ENCODE measurements at regions not wholly inside any gene's neighbourhood (a gene's known extent, or its start where the extent isn't known, plus 50 kb on each side); places are given as distances from the start of the nearest gene placed in this dataset.

- TF ChIP-seq CTCF (IDR thresholded peaks at IDR 0.05; ENCODE audit: low read depth, low read length), result no peak
- peak; percentile 13 to 32 for DNase-seq (ENCODE audit: low read depth in 2 of 2)
- H3K4me3 ChIP-seq (replicated peaks in 1 of 2; ENCODE audit: low read depth in 2 of 2, low read length in 2 of 2), result no peak overlapping the region
These were observed 120.7 kb upstream of the LINGO1 start for GRCh38 chr15:77753281-77753873.

GRCh38 chr15:77749998-77750540 is 117.4 kb upstream of the LINGO1 start:
- H3K4me3 ChIP-seq (replicated peaks in 1 of 2; ENCODE audit: low read depth in 2 of 2, low read length in 2 of 2), result no peak overlapping the region
- no peak for DNase-seq (ENCODE audit: low read depth in 2 of 2)
- no peak for TF ChIP-seq CTCF (IDR thresholded peaks at IDR 0.05; ENCODE audit: low read depth, low read length)

- TF ChIP-seq CTCF (IDR thresholded peaks at IDR 0.05; ENCODE audit: low read depth, low read length), result no peak
- H3K4me3 ChIP-seq (replicated peaks in 1 of 2; ENCODE audit: low read depth in 2 of 2, low read length in 2 of 2), result no peak overlapping the region
- DNase-seq (ENCODE audit: low read depth in 2 of 2), result no peak
These were observed 116.7 kb upstream of the LINGO1 start for GRCh38 chr15:77749236-77749997.

- no peak overlapping the region for H3K4me3 ChIP-seq (replicated peaks in 1 of 2; ENCODE audit: low read depth in 2 of 2, low read length in 2 of 2)
- no peak for DNase-seq (ENCODE audit: low read depth in 2 of 2)
- no peak for TF ChIP-seq CTCF (IDR thresholded peaks at IDR 0.05; ENCODE audit: low read depth, low read length)
These were observed 115.7 kb upstream of the LINGO1 start for GRCh38 chr15:77748078-77749064.

- no peak for DNase-seq (ENCODE audit: low read depth in 2 of 2)
- no peak for TF ChIP-seq CTCF (IDR thresholded peaks at IDR 0.05; ENCODE audit: low read depth, low read length)
- no peak overlapping the region for H3K4me3 ChIP-seq (replicated peaks in 1 of 2; ENCODE audit: low read depth in 2 of 2, low read length in 2 of 2)
These were observed 114.7 kb upstream of the LINGO1 start for GRCh38 chr15:77747175-77748077.

Measured in cardiac fibroblast (primary cell).